Caco-2 (cell line): ENCODE measurements at regions not wholly inside any gene's neighbourhood (a gene's known extent, or its start where the extent isn't known, plus 50 kb on each side); places are given as distances from the start of the nearest gene placed in this dataset.

Experiments
- BruUV-seq: library from RNA; stranded (reverse); fragments of 400-500 nt; replicated peaks from 2 replicates; lab custom pipeline; 2021; lab: Mats Ljungman, UMichigan
- CTCF ChIA-PET: fragments of 300-600 bp; sonication (Branson Sonifier 250); formaldehyde crosslinking; loops from one replicate; lab custom pipeline; 2022; ENCODE audit warnings: antibody characterized with exemption; lab: Charles Lee
- POLR2A ChIA-PET: fragments of 300-600 bp; sonication (Branson Sonifier 250); formaldehyde crosslinking; loops from one replicate; lab custom pipeline; 2022; ENCODE audit warnings: antibody characterized with exemption; lab: Charles Lee
- DNase-seq, 2 experiments: peaks; one replicate each; pipeline versions ENCODE4 v3.0.0 to v3.0.0-alpha.2; 2020 to 2022
- H3K27me3 ChIP-seq: replicated peaks from 2 replicates; pipeline ENCODE4 v1.6.0; 2011; ENCODE audit warnings: low read length; ENCODE audit not compliant: control insufficient read depth, insufficient read depth
- H3K36me3 ChIP-seq: 2 replicates; pipeline ENCODE4 v1.5.1; 2011; ENCODE audit warnings: low read length; ENCODE audit not compliant: control insufficient read depth, insufficient read depth
- H3K4me1 ChIP-seq: fragments of 250-450 bp; sonication (Bioruptor Pico); 2 replicates; pipeline ENCODE4 v1.5.1; 2020; ENCODE audit warnings: mild to moderate bottlenecking
- H3K4me3 ChIP-seq: 2 replicates; pipeline ENCODE4 v1.5.1; 2011; ENCODE audit warnings: low read depth, mild to moderate bottlenecking, control low read depth, low read length
- H3K9me3 ChIP-seq: fragments of 250-450 bp; sonication (Bioruptor Pico); 2 replicates; pipeline ENCODE4 v1.5.1; 2020; ENCODE audit warnings: mild to moderate bottlenecking, moderate library complexity
- H3K27ac Mint-ChIP-seq: one replicate; pipeline ENCODE4 v1.8.0; 2022; ENCODE audit warnings: mixed read lengths; ENCODE audit not compliant: unreplicated experiment
- H3K27me3 Mint-ChIP-seq: one replicate; pipeline ENCODE4 v1.8.0; 2022; ENCODE audit warnings: mixed read lengths; ENCODE audit not compliant: insufficient read depth, unreplicated experiment
- H3K36me3 Mint-ChIP-seq: one replicate; pipeline ENCODE4 v1.8.0; 2022; ENCODE audit warnings: mild to moderate bottlenecking, mixed read lengths; ENCODE audit not compliant: insufficient read depth, unreplicated experiment
- H3K4me1 Mint-ChIP-seq: one replicate; pipeline ENCODE4 v1.8.0; 2022; ENCODE audit warnings: low read depth, mixed read lengths; ENCODE audit not compliant: unreplicated experiment
- H3K4me3 Mint-ChIP-seq: one replicate; pipeline ENCODE4 v1.8.0; 2022; ENCODE audit warnings: mild to moderate bottlenecking, moderate library complexity, mixed read lengths; ENCODE audit not compliant: unreplicated experiment
- H3K9me3 Mint-ChIP-seq: one replicate; pipeline ENCODE4 v1.8.0; 2022; ENCODE audit warnings: mixed read lengths; ENCODE audit not compliant: unreplicated experiment
- CTCF ChIP-seq, 2 experiments: fragments of 200-600 bp in 1 of 2; IDR thresholded peaks; 1 replicate in 1 of 2; 2 replicates in 1 of 2; pipeline versions ENCODE4 v1.5.1 to v1.8.0; 2011 to 2022; ENCODE audit warnings: antibody characterized with exemption in 1 of 2, control low read depth in 1 of 2, inconsistent platforms in 1 of 2, low read depth in 1 of 2, low read length in 1 of 2, mild to moderate bottlenecking in 1 of 2, moderate library complexity in 1 of 2; ENCODE audit not compliant: insufficient read depth in 1 of 2, severe bottlenecking in 1 of 2, unreplicated experiment in 1 of 2
- intact Hi-C: fragments of 100-400 bp; cut with micrococcal nuclease; formaldehyde crosslinking; loops from one replicate; pipeline ENCODE4 v1.10.0; 2022; ENCODE audit not compliant: unreplicated experiment

GRCh38 chr18:71028285-71028762, 739.5 kb downstream of the SOCS6 start:
- H3K4me3 Mint-ChIP-seq, result no peak overlapping the region
- no TSS peak for BruUV-seq
- DNase-seq, result peak in 1 of 2 experiments; percentile 22

GRCh38 chr18:71027531-71027930, 738.7 kb downstream of the SOCS6 start:
- POLR2A ChIA-PET, result no interaction called here
- CTCF ChIA-PET, result no interaction called here
- BruUV-seq, result no TSS peak
- TF ChIP-seq CTCF (IDR thresholded peaks at IDR 0.05; ENCODE audit: insufficient read depth in 1 of 2, low read depth in 1 of 2, low read length in 1 of 2, severe bottlenecking in 1 of 2, unreplicated experiment in 1 of 2), result no peak
- H3K27ac Mint-ChIP-seq, result no peak overlapping the region
- intact Hi-C loops, result no loop called here
- H3K9me3 ChIP-seq, result no peaks in the 10 kb centered on the region
- no peak overlapping the region for H3K4me3 ChIP-seq
- no peaks in the 10 kb centered on the region for H3K36me3 Mint-ChIP-seq
- no peaks in the 10 kb centered on the region for H3K4me1 Mint-ChIP-seq
- H3K27me3 ChIP-seq, result no peaks in the 10 kb centered on the region
- no peaks in the 10 kb centered on the region for H3K4me1 ChIP-seq
- no peaks in the 10 kb centered on the region for H3K36me3 ChIP-seq
- no peaks in the 10 kb centered on the region for H3K9me3 Mint-ChIP-seq
- no peak overlapping the region for H3K4me3 Mint-ChIP-seq
- DNase-seq, result peak in 1 of 2 experiments; percentile 28
- no peaks in the 10 kb centered on the region for H3K27me3 Mint-ChIP-seq

More at GRCh38 chr18:71028285-71028762, 739.5 kb downstream of the SOCS6 start:
- no peak overlapping the region for H3K4me3 ChIP-seq
- POLR2A ChIA-PET, result no interaction called here
- H3K4me1 ChIP-seq, result no peaks in the 10 kb centered on the region
- H3K36me3 ChIP-seq, result no peaks in the 10 kb centered on the region
- no peaks in the 10 kb centered on the region for H3K36me3 Mint-ChIP-seq
- no peaks in the 10 kb centered on the region for H3K9me3 Mint-ChIP-seq
- no peaks in the 10 kb centered on the region for H3K9me3 ChIP-seq
- H3K4me1 Mint-ChIP-seq, result no peaks in the 10 kb centered on the region
- intact Hi-C loops, result no loop called here
- TF ChIP-seq CTCF (IDR thresholded peaks at IDR 0.05; ENCODE audit: insufficient read depth in 1 of 2, low read depth in 1 of 2, low read length in 1 of 2, severe bottlenecking in 1 of 2, unreplicated experiment in 1 of 2), result no peak
- H3K27ac Mint-ChIP-seq, result no peak overlapping the region
- H3K27me3 ChIP-seq, result no peaks in the 10 kb centered on the region
- H3K27me3 Mint-ChIP-seq, result no peaks in the 10 kb centered on the region
- CTCF ChIA-PET, result no interaction called here

- H3K27ac Mint-ChIP-seq, result no peak overlapping the region
- no peaks in the 10 kb centered on the region for H3K9me3 Mint-ChIP-seq
These were observed 736.8 kb downstream of the SOCS6 start for GRCh38 chr18:71025505-71026225.

More at GRCh38 chr18:71025505-71026225, 736.8 kb downstream of the SOCS6 start:
- no peaks in the 10 kb centered on the region for H3K4me1 ChIP-seq
- intact Hi-C loops, result no loop called here
- Mint-ChIP-seq H3K4me1 (no peaks in the 10 kb centered on the region), H3K27me3 (no peaks in the 10 kb centered on the region), H3K4me3 (no peak overlapping the region), H3K36me3 (no peaks in the 10 kb centered on the region)
- DNase-seq, result no peak
- no peaks in the 10 kb centered on the region for H3K36me3 ChIP-seq
- TF ChIP-seq CTCF (IDR thresholded peaks at IDR 0.05; ENCODE audit: insufficient read depth in 1 of 2, low read depth in 1 of 2, low read length in 1 of 2, severe bottlenecking in 1 of 2, unreplicated experiment in 1 of 2), result no peak
- H3K9me3 ChIP-seq, result no peaks in the 10 kb centered on the region
- CTCF ChIA-PET, result no interaction called here
- no peaks in the 10 kb centered on the region for H3K27me3 ChIP-seq
- POLR2A ChIA-PET, result no interaction called here
- no TSS peak for BruUV-seq
- H3K4me3 ChIP-seq, result no peak overlapping the region
